ENCODE measurements at regions not wholly inside any gene's neighbourhood (a gene's known extent, or its start where the extent isn't known, plus 50 kb on each side); places are given as distances from the start of the nearest gene placed in this dataset.

DNA sequence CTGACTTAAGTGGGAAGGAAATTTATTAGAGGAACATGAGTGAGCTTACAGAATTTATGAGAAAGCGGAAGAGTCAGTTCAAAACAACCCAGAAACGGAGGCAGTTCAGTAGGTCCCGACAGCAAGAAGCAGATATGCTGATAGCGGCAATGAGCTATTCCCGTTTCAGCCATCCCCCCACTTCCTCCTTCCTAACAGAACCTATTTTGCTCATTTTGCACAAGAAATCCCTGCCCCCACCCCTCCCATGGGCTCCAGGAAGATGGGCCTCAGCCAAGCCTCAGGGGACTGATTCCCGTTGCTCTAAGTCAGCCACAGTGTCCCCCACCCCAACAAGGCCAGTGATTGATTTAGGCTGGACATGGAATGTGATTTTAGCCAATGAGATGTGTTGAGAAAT lies 157.5 kb downstream of the CEBPB start (continued):
- no peak for TF ChIP-seq PPARA (CRISPR knock-in tag; IDR thresholded peaks at IDR 0.05; ENCODE audit: borderline replicate concordance)
- no peak for TF ChIP-seq OSR1 (CRISPR knock-in tag; IDR thresholded peaks at IDR 0.05)
- TF ChIP-seq ZFP30 (CRISPR knock-in tag; IDR thresholded peaks at IDR 0.05) = no peak
- TF ChIP-seq GLIS3 (CRISPR knock-in tag; IDR thresholded peaks at IDR 0.05) = no peak
- no peak for TF ChIP-seq TCF4 (CRISPR knock-in tag; IDR thresholded peaks at IDR 0.05; ENCODE audit: borderline replicate concordance)
- TF ChIP-seq, protein P1, sequence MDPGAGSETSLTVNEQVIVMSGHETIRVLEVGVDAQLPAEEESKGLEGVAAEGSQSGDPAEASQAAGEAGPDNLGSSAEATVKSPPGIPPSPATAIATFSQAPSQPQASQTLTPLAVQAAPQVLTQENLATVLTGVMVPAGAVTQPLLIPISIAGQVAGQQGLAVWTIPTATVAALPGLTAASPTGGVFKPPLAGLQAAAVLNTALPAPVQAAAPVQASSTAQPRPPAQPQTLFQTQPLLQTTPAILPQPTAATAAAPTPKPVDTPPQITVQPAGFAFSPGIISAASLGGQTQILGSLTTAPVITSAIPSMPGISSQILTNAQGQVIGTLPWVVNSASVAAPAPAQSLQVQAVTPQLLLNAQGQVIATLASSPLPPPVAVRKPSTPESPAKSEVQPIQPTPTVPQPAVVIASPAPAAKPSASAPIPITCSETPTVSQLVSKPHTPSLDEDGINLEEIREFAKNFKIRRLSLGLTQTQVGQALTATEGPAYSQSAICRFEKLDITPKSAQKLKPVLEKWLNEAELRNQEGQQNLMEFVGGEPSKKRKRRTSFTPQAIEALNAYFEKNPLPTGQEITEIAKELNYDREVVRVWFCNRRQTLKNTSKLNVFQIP (CRISPR knock-in tag; IDR thresholded peaks at IDR 0.05; ENCODE audit: borderline replicate concordance, low read depth) = no peak
- TF ChIP-seq CSDC2 (CRISPR knock-in tag; IDR thresholded peaks at IDR 0.05) = no peak

DNA sequence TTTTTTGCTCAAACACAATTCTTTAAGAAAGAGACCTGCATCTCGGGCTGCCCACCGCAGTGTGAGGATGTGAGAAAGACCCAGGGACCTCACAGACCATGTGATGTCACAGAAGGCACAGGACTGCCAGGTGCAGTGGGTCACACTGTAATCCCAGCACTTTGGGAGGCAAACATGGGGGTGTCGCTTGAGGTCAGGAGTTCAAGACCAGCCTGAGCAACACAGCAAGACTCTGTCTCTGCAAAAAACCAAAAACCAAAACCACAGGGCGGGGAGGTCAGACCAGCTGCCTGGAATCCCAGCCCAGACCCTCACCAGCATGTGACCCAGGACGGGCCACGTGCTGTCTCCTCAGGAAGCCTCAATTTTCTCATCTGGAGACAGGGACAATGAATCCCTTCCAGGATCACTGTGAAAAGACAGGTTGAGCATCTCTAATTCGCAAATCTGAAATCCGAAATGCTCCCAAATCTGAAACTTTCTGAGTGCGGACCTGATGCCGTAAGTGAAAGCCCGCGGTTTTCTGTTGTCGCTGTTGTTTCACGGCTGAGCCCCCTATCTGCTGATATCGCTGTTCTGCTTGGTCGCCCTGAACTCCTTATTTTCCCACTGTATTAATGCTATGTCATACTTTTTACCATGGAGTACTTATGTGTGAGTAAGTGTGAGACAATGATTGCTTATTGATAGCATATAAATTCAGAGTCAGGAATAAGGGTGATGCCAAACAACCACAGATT lies 159.5 kb upstream of the PTPN1 start:
- no peak for ATAC-seq
- TF ChIP-seq BACH2 (CRISPR knock-in tag; IDR thresholded peaks at IDR 0.05; ENCODE audit: borderline replicate concordance) (no peak), PATZ1 (CRISPR knock-in tag; IDR thresholded peaks at IDR 0.05; ENCODE audit: borderline replicate concordance) (no peak), ESRRG (CRISPR knock-in tag; IDR thresholded peaks at IDR 0.05) (no peak), ARNTL (CRISPR knock-in tag; IDR thresholded peaks at IDR 0.05; ENCODE audit: borderline replicate concordance, low read depth) (no peak), OSR1 (CRISPR knock-in tag; IDR thresholded peaks at IDR 0.05) (no peak), ZC3H10 (CRISPR knock-in tag; IDR thresholded peaks at IDR 0.05) (no peak), GLIS3 (CRISPR knock-in tag; IDR thresholded peaks at IDR 0.05) (no peak), ZNF8 (CRISPR knock-in tag; IDR thresholded peaks at IDR 0.05) (no peak), TSHZ2 (CRISPR knock-in tag; IDR thresholded peaks at IDR 0.05) (no peak)
- TF ChIP-seq, protein P2, sequence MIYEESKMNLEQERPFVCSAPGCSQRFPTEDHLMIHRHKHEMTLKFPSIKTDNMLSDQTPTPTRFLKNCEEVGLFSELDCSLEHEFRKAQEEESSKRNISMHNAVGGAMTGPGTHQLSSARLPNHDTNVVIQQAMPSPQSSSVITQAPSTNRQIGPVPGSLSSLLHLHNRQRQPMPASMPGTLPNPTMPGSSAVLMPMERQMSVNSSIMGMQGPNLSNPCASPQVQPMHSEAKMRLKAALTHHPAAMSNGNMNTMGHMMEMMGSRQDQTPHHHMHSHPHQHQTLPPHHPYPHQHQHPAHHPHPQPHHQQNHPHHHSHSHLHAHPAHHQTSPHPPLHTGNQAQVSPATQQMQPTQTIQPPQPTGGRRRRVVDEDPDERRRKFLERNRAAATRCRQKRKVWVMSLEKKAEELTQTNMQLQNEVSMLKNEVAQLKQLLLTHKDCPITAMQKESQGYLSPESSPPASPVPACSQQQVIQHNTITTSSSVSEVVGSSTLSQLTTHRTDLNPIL (CRISPR knock-in tag; IDR thresholded peaks at IDR 0.05; ENCODE audit: low read depth) = no peak

DNA sequence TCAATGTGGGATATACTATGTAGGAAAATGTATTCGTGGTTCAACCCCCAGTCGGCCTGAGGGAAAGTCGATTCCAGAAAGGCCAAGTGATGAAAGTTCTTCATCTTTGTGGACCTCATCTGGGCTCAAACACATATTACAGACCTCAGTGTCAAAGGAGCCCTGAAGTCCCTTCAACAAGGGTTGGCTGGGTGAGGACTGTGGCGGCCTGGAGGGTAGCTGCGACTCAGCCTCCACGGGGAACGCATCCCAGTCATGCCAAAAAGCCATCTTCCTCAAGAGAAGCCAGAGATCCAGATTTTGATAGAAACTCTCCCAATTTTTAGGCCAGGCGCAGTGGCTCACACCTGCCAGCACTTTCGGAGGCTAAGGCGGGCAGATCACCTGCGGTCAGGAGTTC lies 158.6 kb upstream of the PTPN1 start:
- no peak for ATAC-seq
- TF ChIP-seq TSHZ2 (CRISPR knock-in tag; IDR thresholded peaks at IDR 0.05) (no peak), RARB (CRISPR knock-in tag; IDR thresholded peaks at IDR 0.05) (no peak), CSRNP3 (CRISPR knock-in tag; IDR thresholded peaks at IDR 0.05) (no peak), PATZ1 (CRISPR knock-in tag; IDR thresholded peaks at IDR 0.05; ENCODE audit: borderline replicate concordance) (no peak), GLIS3 (CRISPR knock-in tag; IDR thresholded peaks at IDR 0.05) (no peak)

Measured in SK-N-SH treated with all-trans-retinoic acid at 6 μM for 48 hours (cell line).